Right renal pelvis (tissue), 4 donors: ENCODE measurements at regions not wholly inside any gene's neighbourhood (a gene's known extent, or its start where the extent isn't known, plus 50 kb on each side); places are given as distances from the start of the nearest gene placed in this dataset.
"Not testable (repeated sequence)": the region's sequence is repeated elsewhere in the genome, so short reads cannot be mapped to it uniquely, and the experiment has no call there.

Source experiments
- DNase-seq, 4 donors: peaks; one replicate each; pipeline ENCODE4 v3.0.0-alpha.2; 2013; ENCODE audit warnings: low read depth in 4 of 4, low spot score in 3 of 4, missing footprints in 1 of 4

GRCh38 chr6:27045131-27045530, 202.4 kb upstream of the PRSS16 start:
- not testable (repeated sequence) for DNase-seq

GRCh38 chr6:27047725-27048124, 199.8 kb upstream of the PRSS16 start:
- not testable (repeated sequence) for DNase-seq

DNA sequence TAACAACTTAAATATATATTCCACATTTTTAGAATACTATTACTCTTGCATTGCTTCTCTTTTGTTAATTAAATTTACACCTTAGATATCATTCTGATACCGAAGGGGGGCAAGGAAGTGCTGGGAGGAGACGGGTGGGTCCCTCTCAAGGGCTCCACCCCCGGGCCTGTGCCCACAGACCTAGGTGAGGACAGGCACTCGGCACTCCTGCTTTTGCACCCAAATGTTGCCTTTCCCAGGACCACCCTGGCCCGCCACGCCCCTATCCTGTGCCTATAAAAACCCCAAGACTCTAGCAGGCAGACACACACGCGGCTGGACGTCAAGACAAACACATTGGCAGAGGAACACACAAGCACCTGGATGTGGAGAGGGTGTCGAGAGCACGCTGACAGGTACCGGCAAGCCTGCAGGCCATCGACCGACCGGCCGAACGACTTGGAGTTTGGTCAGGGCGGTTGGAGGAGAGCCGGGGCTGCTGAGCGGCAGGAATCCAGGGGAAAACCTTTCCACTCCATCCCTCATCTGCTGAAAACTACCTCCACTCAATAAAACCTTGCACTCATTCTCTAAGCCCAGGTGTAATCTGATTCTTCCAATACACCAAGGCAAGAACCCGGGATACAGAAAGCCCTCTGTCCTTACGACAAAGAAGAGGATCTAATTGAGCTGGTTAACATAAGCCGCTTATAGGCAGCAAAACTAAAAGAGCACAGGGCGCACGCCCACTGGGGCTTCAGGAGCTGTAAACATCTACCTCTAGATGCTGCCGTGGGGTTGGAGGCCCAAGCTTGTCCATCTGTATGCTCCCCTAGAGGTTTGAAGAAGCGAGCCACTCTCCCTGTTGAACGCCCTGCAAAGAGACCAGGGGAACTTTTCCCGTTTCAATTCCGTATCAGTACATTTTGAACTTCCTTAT, 197.4 kb upstream of the PRSS16 start:
- no peak for DNase-seq

DNA sequence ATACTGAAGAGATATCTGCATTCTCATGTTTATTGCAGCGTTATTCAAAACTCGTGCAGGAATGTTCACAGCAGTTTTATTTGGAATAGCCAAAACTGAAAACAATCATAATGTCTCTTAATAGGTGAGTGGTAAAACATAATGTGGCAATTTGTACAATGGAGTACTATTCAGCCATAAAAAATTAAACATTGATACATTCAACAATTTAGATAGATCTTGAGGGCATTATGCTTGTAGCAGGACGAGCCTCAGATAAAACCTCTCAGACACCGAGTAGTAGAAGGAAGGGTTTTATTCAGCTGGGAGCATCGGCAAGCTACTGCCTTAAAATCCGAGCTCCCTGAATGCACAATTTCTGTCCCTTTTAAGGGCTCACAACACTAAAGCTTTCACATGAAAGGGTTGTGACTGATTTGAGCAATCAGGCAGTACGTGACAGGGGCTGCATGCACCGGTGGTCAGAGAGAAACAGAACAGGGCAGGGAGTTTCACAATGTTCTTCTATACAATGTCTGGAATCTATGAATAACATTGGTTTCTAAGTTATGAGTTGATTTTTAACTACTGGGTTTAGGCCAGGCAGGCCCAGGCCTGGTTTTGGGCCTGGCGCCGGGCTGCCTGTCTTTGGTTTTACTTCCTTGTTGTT, 195.3 kb upstream of the PRSS16 start:
- DNase-seq: not testable (repeated sequence)

DNA sequence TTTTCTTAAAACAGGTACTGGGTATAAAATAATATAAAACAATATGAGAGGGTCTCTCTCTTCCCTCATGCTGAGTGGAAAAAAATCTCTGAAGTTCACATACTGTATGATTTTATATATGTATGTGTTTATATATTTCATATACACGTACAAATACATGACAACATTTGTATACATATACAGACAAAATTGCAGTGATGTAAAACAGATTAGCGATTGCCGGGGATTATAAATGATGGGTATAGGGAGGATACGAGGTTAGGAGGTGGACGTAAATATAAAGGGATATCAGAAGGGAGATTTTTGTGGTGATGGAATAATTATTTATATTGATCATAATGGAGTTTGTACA, 194.8 kb upstream of the PRSS16 start:
- no peak for DNase-seq

DNA sequence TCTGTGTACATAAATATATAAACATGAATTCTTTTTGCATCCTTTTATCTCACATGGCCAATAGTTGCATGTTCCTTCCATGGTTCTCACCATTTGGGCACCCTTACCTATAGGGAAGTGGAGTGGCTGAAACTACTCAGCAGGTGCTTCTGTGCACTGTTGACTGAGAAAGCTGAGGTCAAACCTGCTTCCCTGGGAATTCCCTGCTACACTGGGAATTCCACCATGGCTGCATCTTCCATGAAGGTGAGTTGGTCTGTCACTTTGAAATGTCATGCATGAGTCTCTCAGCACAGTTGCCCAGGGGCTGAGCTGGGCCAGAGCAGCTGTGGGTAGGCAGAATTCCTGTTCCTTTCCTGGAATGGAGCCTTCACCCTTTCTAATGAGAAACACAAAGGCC, 193.8 kb upstream of the PRSS16 start:
- DNase-seq: no peak

GRCh38 chr6:27056615-27057014, 190.9 kb upstream of the PRSS16 start:
- no peak for DNase-seq

- no peak for DNase-seq
Observed at GRCh38 chr6:27059621-27060425, 187.7 kb upstream of the PRSS16 start.

DNA sequence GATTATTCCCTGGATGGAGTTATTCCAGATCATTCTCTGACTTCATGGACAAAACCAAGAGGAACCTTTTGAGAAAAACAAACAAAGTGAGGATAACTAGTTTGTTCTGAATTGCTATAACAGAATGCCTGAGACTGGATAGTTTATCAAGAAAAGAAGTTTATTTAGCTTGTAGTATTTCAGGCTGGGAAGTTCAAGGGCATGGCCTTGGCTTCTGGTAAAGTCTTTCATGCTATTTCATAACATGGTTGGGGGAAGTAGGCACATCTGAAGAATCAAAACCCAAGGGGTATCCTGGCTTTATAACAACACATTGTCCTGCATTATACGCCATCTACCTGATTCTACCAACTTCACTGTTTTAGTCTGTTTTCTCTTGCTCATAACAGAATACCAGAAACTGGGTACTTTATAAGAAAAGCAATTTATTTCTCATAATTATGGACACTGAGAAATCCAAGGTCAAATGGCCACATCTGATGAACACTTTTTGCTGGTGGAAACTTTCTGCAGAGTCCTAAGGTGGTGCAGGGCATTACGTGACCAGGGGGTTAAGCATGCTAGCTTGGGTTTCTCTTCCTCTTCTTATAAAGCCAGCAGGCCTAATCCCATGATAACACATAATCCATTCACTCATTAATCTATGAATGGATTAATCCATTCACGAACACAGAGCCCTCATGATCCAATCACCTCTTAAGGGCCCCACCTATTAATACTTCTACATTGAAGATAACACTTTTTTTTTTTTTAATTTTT, 186.1 kb upstream of the PRSS16 start:
- no peak for DNase-seq

DNA sequence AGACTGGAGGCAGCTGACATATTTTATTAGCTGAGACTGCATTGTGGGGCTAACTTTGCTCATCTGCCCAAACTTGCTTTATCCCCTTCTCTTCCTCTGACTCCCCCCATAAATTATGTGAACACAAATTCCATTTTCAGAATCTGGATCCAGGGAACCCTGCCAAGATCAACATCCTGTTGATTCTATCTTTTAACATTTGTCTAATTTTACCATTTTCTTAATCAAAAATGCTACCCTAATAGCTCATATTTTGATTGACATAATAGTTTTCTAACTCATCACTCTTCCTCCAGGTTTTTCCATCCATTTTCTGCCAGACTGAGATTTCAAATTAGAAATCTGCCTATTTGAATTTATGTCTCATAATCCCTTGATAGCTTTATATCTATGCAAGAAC, 184.7 kb upstream of the PRSS16 start:
- no peak for DNase-seq

GRCh38 chr6:27065183-27065582, 182.3 kb upstream of the PRSS16 start:
- DNase-seq: no peak

DNA sequence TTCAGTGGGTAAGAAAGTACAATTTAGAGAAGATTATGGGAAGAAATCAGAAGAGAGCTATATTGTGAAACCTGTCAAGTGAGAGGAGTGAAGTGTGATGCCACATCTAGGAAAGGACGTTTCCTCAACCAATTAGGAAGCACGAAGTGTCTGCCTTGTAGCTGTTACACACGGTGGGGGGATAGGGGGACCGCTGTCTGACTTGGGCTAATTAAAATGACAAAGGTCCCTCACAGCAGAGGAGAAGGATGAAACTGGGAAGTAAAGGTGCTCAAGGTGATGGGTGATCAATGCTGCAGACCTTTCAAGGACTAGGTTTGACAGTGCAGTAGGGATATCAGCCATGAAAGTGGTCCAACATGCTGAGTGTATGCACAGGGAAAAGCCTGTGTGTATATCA, 181.1 kb upstream of the PRSS16 start:
- DNase-seq: no peak

GRCh38 chr6:27066802-27067201, 180.7 kb upstream of the PRSS16 start:
- no peak for DNase-seq

DNA sequence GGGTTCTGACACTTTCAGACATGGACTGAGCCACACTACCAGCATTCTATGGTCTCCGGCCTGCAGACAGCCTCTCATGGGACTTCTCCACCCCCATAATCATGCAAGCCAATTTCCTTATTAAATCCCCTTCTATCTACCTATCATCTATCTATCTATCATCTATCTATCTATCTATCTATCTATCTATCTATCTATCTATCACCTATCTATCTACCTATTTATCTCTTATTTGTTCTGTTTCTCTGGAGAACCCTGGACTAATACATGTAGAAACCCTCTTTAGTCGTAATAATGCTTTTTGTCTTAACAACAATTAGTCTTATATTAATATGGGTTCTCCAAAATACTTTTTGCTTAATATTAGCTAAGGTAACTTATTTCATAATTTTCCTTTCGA, 174.1 kb upstream of the PRSS16 start:
- DNase-seq: no peak

- no peak for DNase-seq
Observed at GRCh38 chr6:27076116-27076515, 171.4 kb upstream of the PRSS16 start.

- peak; percentile 54 to 61 (median 58) for DNase-seq
Observed at GRCh38 chr6:27078734-27079357, 168.7 kb upstream of the PRSS16 start.

DNA sequence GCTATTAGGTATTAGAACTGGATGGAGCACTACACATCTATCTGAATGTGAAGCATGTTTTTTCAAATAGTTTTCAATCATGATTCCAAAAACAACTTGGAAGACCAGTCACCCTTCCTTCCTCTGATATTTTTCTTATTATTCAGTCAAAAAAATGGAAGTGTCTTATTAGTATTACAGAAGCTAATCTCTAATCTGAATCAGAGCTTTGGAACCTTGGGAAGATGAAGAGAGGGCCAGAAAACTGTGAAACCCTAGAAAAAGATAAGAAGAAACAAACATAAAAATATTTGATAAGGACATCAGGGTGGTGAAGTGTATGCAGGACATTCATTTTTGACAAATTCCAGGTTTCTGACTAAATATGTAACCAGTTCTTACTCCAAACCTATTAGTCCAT, 166.3 kb upstream of the PRSS16 start:
- DNase-seq: no peak

DNA sequence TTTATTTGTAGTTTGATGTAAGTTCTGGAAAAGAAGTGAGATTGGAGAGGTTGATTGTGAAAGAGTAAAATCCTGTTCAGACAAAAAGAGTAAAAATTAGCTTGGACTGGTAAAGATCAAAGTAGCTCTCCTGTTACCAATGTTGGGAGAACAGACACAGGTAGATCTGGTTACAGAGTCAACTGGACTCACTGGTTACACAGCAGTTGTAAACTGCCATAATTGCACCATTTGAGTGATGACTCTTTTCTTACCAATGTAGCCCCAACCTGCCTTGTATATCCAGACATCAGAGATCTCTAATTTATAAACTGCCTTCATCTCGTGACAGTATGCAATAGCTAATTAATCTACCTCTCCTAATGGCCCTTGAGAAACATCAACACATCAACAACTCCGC, 165.6 kb upstream of the PRSS16 start:
- DNase-seq: no peak

- DNase-seq: no peak
Observed at GRCh38 chr6:27088068-27088467, 159.4 kb upstream of the PRSS16 start.

DNA sequence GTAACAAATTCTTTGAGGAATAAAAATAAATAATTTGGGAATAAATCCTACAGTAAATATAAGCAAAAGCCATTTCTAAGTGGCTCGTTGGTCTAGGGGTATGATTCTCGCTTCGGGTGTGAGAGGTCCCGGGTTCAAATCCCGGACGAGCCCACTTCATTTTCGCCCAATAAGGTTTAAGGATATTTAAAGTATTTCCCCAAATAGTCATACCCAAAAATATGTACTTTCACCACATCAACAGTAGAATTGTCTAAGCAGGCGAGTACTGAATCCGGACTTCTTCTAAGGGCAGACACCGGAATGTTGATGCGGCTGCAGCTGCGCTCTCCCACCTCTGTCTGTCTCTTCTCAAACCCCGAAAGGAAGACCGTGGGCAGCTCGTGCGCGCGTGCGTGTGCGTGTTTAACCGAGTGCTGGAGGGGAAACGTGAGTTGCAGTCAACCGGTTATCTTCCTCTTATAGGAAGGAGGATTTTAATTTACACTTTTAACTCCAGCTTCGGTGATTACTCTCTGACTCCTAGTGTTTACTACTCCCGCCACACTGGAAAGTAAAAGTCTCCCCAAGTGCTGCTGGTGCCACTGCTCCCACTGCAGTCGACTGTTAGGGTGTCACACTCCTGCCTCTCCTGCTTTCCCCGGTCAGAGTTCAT, 155.7 kb upstream of the PRSS16 start:
- DNase-seq: no peak
